ENCODE measurements at regions not wholly inside any gene's neighbourhood (a gene's known extent, or its start where the extent isn't known, plus 50 kb on each side); places are given as distances from the start of the nearest gene placed in this dataset.

- no peaks in the 10 kb centered on the region for H3K9me3 ChIP-seq
- no peak for FAIRE-seq
Observed at GRCh38 chr10:51000164-51000563, 74.1 kb upstream of the PRKG1 start.

GRCh38 chr10:51000976-51001375, 73.3 kb upstream of the PRKG1 start:
- ChIA-PET CTCF (interaction anchor here (1.4 kb wide), 1 partner anchor 25 kb away, joined by 4 read pairs; no protein-coding TSS in a partner anchor), POLR2A (no interaction called here)
- DNase-seq (ENCODE audit: low read depth in 1 of 2, low spot score in 1 of 2) (no peak), ATAC-seq (no peak), FAIRE-seq (no peak)
- Histone ChIP-seq H3K4me1 (no peaks in the 10 kb centered on the region), H3K4me3 (no peak overlapping the region), H3K4me2 (no peak overlapping the region), H3K27ac (no peak overlapping the region), H3K9me3 (no peaks in the 10 kb centered on the region)
- TF ChIP-seq RARB (CRISPR knock-in tag; IDR thresholded peaks at IDR 0.05) (no peak), EHF (CRISPR knock-in tag; IDR thresholded peaks at IDR 0.05) (no peak), RAD21 (conservative IDR thresholded peaks at IDR 0.05 in 1 of 2, IDR thresholded peaks at IDR 0.05 in 1 of 2) (no peak), EHMT2 (IDR thresholded peaks at IDR 0.05; ENCODE audit: low read depth) (no peak), ESRRA (IDR thresholded peaks at IDR 0.05; ENCODE audit: borderline replicate concordance, low read length) (no peak), GATA3 (IDR thresholded peaks at IDR 0.05; ENCODE audit: borderline replicate concordance) (no peak), RCOR1 (IDR thresholded peaks at IDR 0.05; ENCODE audit: low read depth, low read length) (no peak), HEYL (CRISPR knock-in tag; IDR thresholded peaks at IDR 0.05) (no peak), KDM5A (IDR thresholded peaks at IDR 0.05) (no peak), SMC3 (IDR thresholded peaks at IDR 0.05) (no peak), ZFP36 (IDR thresholded peaks at IDR 0.05; ENCODE audit: borderline replicate concordance, partially characterized antibody) (no peak), PBX3 (IDR thresholded peaks at IDR 0.05) (no peak), REST (IDR thresholded peaks at IDR 0.05) (no peak), MYC (IDR thresholded peaks at IDR 0.05; ENCODE audit: borderline replicate concordance, low read length) (no peak), BCL3 (IDR thresholded peaks at IDR 0.05) (no peak), HDAC2 (IDR thresholded peaks at IDR 0.05) (no peak)
- WGBS (ENCODE audit: missing lambda C conversion rate), result 9% methylated on average over 2 of the region's 2 CpGs

More at GRCh38 chr10:51000164-51000563, 74.1 kb upstream of the PRKG1 start:
- DNase-seq (ENCODE audit: low read depth in 1 of 2, low spot score in 1 of 2) (no peak), ATAC-seq (no peak)
- POLR2A ChIA-PET, result no interaction called here
- Histone ChIP-seq H3K4me2 (no peak overlapping the region), H3K4me1 (no peaks in the 10 kb centered on the region), H3K4me3 (no peak overlapping the region), H3K27ac (no peak overlapping the region)
- TF ChIP-seq MYC (IDR thresholded peaks at IDR 0.05; ENCODE audit: borderline replicate concordance, low read length) (no peak), PHF8 (IDR thresholded peaks at IDR 0.05; ENCODE audit: borderline replicate concordance, low read depth) (no peak), JUN (IDR thresholded peaks at IDR 0.05) (no peak), RARB (CRISPR knock-in tag; IDR thresholded peaks at IDR 0.05) (no peak), ZNF302 (CRISPR knock-in tag; IDR thresholded peaks at IDR 0.05) (no peak), HOXB5 (CRISPR knock-in tag; IDR thresholded peaks at IDR 0.05) (no peak), SMC3 (IDR thresholded peaks at IDR 0.05) (no peak)
- 14% methylated on average over 3 of the region's 3 CpGs for WGBS (ENCODE audit: missing lambda C conversion rate)
- CTCF ChIA-PET, result interaction anchor here (1.4 kb wide), 1 partner anchor 26 kb away, joined by 4 read pairs; no protein-coding TSS in a partner anchor

All from A549 (cell line).